B cell (primary cell): ENCODE measurements at regions not wholly inside any gene's neighbourhood (a gene's known extent, or its start where the extent isn't known, plus 50 kb on each side); places are given as distances from the start of the nearest gene placed in this dataset.

Experiments used
- ATAC-seq: fragments of 200-7000 bp; cut with Tn5 transposase; one replicate; pipeline ENCODE4 v1.10.0; 2021; ENCODE audit warnings: low read depth, mild to moderate bottlenecking, moderate number of reproducible peaks, moderate library complexity
- CTCF ChIA-PET: fragments of 350-600 bp; sonication (Branson Sonifier 250); formaldehyde crosslinking; loops from one replicate; lab custom pipeline; 2021; ENCODE audit warnings: antibody characterized with exemption, inconsistent platforms; lab: Charles Lee
- POLR2A ChIA-PET: fragments of 350-600 bp; sonication (Branson Sonifier 250); formaldehyde crosslinking; loops from one replicate; lab custom pipeline; 2021; ENCODE audit warnings: antibody characterized with exemption; lab: Charles Lee
- DNase-seq: peaks from one replicate; pipeline ENCODE4 v3.0.0; 2013
- H2AFZ ChIP-seq: 2 replicates; pipeline ENCODE4 v1.6.1; 2012; ENCODE audit warnings: mild to moderate bottlenecking, low read depth, low read length; ENCODE audit not compliant: insufficient read depth, poor library complexity, severe bottlenecking
- H3K27ac ChIP-seq, 2 donors: 1 replicate in 1 of 2; 2 replicates in 1 of 2; pipeline ENCODE4 v1.5.1; 2012 to 2013; ENCODE audit warnings: low read length in 2 of 2, mild to moderate bottlenecking in 2 of 2, moderate library complexity in 1 of 2
- H3K27me3 ChIP-seq, 4 experiments: fragments of 200-600 bp in 1 of 4; sonication (generic) in 1 of 4; replicated peaks in 1 of 4; 1 replicate in 2 of 4; 2 replicates in 2 of 4; pipeline versions ENCODE4 v1.6.1 to v1.7.0; 2013 to 2016; ENCODE audit warnings: low read length in 3 of 4, mild to moderate bottlenecking in 2 of 4, mixed read lengths in 1 of 4, moderate library complexity in 1 of 4; ENCODE audit not compliant: insufficient read depth in 4 of 4, control insufficient read depth in 3 of 4; ENCODE audit errors: control extremely low read depth in 1 of 4
- H3K36me3 ChIP-seq, 2 experiments: replicated peaks in 1 of 2; 1 replicate in 1 of 2; 2 replicates in 1 of 2; pipeline versions ENCODE4 v1.6.1 to v1.7.1; 2013; ENCODE audit warnings: low read length in 1 of 2; ENCODE audit not compliant: insufficient read depth in 2 of 2, control insufficient read depth in 1 of 2; ENCODE audit errors: control extremely low read depth in 1 of 2, extremely low read depth in 1 of 2
- H3K4me1 ChIP-seq, 2 donors: fragments of 200-600 bp in 1 of 2; sonication (generic) in 1 of 2; 1 replicate in 1 of 2; 2 replicates in 1 of 2; pipeline versions ENCODE4 v1.5.1 to v1.6.1; 2013 to 2017; ENCODE audit warnings: low read length in 2 of 2; ENCODE audit not compliant: control insufficient read depth in 2 of 2, insufficient read depth in 2 of 2
- H3K4me2 ChIP-seq: replicated peaks from 2 replicates; pipeline ENCODE3; 2012; ENCODE audit warnings: mild to moderate bottlenecking, low read depth, low read length; ENCODE audit not compliant: poor library complexity, severe bottlenecking
- H3K4me3 ChIP-seq, 5 experiments: fragments of 200-600 bp in 1 of 5; sonication (generic) in 1 of 5; 1 replicate in 3 of 5; 2 replicates in 2 of 5; pipeline versions ENCODE4 v1.5.1 to v1.7.0; 2011 to 2016; ENCODE audit warnings: low read length in 4 of 5, mild to moderate bottlenecking in 4 of 5, low read depth in 2 of 5, control low read depth in 1 of 5, moderate library complexity in 1 of 5; ENCODE audit not compliant: insufficient read depth in 1 of 5; ENCODE audit errors: control extremely low read depth in 1 of 5, extremely low read depth in 1 of 5
- H3K79me2 ChIP-seq: fragments of 200-600 bp; sonication (generic); one replicate; pipeline ENCODE4 v1.6.0; 2016; ENCODE audit warnings: low read length; ENCODE audit not compliant: control insufficient read depth, insufficient read depth
- H3K9ac ChIP-seq: fragments of 200-600 bp; sonication (generic); 2 replicates; pipeline ENCODE4 v1.6.1; 2017; ENCODE audit warnings: mild to moderate bottlenecking, low read length, moderate library complexity
- H3K9me3 ChIP-seq, 3 donors: one replicate each; pipeline versions ENCODE4 v1.6.1 to v1.7.1; 2013; ENCODE audit warnings: low read length in 2 of 3; ENCODE audit not compliant: control insufficient read depth in 2 of 3, insufficient read depth in 1 of 3; ENCODE audit errors: control extremely low read depth in 1 of 3
- H4K20me1 ChIP-seq: 2 replicates; pipeline ENCODE4 v1.6.0; 2012; ENCODE audit warnings: mild to moderate bottlenecking, low read length; ENCODE audit not compliant: insufficient read depth, control insufficient read depth, poor library complexity, severe bottlenecking
- H3K27ac Mint-ChIP-seq: one replicate; pipeline ENCODE4 v1.8.0; 2021; ENCODE audit warnings: mixed read lengths
- H3K27me3 Mint-ChIP-seq: one replicate; pipeline ENCODE4 v1.8.0; 2021; ENCODE audit warnings: mixed read lengths
- H3K4me1 Mint-ChIP-seq: one replicate; pipeline ENCODE4 v1.8.0; 2021; ENCODE audit warnings: mixed read lengths
- H3K4me3 Mint-ChIP-seq: one replicate; pipeline ENCODE4 v1.8.0; 2021; ENCODE audit warnings: mixed read lengths
- H3K9me3 Mint-ChIP-seq: one replicate; pipeline ENCODE4 v1.8.0; 2022; ENCODE audit warnings: mixed read lengths; ENCODE audit not compliant: insufficient read depth
- CTCF ChIP-seq: fragments of 200-600 bp; IDR thresholded peaks from one replicate; pipeline ENCODE4 v1.8.0; 2022; ENCODE audit warnings: antibody characterized with exemption, mild to moderate bottlenecking
- EZH2 ChIP-seq: IDR thresholded peaks from 2 replicates; pipeline ENCODE4 v1.6.1; 2012; ENCODE audit warnings: borderline replicate concordance, low read depth, mild to moderate bottlenecking, moderate library complexity, low read length; ENCODE audit not compliant: insufficient read depth, poor library complexity, severe bottlenecking
- WGBS: methylation state at CpG from one replicate; pipeline ENCODE4 v1.1.5; 2013; ENCODE audit warnings: missing lambda C conversion rate; ENCODE audit not compliant: insufficient coverage; 5-methylcytosine and 5-hydroxymethylcytosine counted together
- intact Hi-C: fragments of 100-400 bp; cut with micrococcal nuclease; formaldehyde crosslinking; loops from one replicate; pipeline ENCODE4 v1.10.0; 2022

DNA sequence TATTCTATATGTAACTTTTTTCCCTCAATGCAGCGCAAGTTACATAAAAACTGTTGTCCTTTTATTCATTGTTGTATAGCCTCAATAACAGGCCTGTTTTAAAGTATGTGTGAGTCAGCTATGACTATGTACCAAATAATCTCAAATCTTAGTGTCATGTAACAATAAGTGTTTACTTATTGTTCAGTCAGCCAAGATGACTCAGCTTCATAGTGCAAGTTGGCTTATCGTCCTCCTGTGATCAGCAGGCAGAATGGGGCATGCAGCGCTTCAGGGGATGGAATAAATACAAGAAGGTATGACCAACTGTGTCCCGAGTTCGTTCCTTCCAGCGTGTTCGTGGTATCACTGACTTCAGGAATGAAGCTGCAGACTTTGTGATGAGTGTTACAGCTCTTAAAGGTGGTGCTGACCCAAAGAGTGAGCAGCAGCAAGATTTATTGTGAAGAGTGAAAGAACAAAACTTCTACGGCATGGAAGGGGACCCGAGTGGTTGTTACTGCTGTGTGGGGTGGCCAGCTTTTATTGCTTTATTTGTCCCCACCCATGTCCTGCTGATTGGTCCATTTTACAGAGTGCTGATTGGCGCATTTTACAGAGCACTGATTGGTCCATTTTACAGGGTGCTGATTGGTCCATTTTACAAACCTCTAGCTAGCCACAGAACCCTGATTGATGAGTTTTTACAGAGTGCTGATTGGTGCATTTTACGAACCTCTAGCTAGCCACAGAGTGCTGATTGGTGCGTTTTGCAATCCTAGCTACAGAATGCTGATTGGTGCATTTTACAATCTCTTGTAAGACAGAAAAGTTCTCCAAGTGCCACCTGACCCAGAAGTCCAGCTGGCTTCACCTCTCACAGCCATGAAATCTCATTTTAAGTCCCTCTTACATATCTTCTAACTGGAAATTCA lies 1016.0 kb downstream of the MCTP2 start:
- no peaks in the 10 kb centered on the region for H4K20me1 ChIP-seq
- H3K9me3 ChIP-seq: no peaks in the 10 kb centered on the region
- H3K79me2 ChIP-seq: no peaks in the 10 kb centered on the region
- H3K9me3 Mint-ChIP-seq: peaks cover 4% of the 10 kb centered on the region
- WGBS: 85% methylated on average over 11 of the region's 12 CpGs
- H3K4me1 Mint-ChIP-seq: no peaks in the 10 kb centered on the region
- H2AFZ ChIP-seq: no peak overlapping the region
- no peak overlapping the region for H3K9ac ChIP-seq
- no peaks in the 10 kb centered on the region for H3K36me3 ChIP-seq
- H3K27me3 Mint-ChIP-seq: no peaks in the 10 kb centered on the region
- no peak overlapping the region for H3K4me3 ChIP-seq
- ATAC-seq (no peak), DNase-seq (no peak)
- H3K4me1 ChIP-seq: no peaks in the 10 kb centered on the region
- intact Hi-C loops: no loop called here
- H3K27ac Mint-ChIP-seq: no peak overlapping the region
- H3K27me3 ChIP-seq: no peaks in the 10 kb centered on the region
- TF ChIP-seq EZH2 (no peak), CTCF (no peak)
- H3K4me3 Mint-ChIP-seq: no peak overlapping the region
- CTCF ChIA-PET: interaction anchor here (0.9 kb wide), 1 partner anchor 47 kb away, joined by 5 read pairs; no protein-coding TSS in a partner anchor
- no peak overlapping the region for H3K4me2 ChIP-seq
- POLR2A ChIA-PET: no interaction called here
- no peak overlapping the region for H3K27ac ChIP-seq

DNA sequence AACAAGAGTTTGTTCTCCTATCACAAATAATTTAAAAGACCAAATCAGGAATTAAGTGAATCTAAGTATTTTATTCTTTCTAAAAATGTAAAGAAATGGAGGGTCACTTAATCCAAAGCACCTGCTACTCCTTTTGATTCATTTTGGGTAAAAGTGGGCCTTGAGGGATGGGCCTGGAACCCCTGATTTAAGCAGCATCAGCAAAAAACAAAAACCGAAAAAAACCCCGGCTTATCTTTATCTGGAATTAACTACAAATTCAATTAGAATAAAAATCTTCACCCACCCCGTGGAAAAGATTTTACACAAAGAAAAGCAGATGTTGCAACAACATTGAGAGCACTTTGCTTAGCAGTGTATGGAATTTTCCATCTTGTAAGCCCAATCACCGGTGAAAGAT lies 1018.2 kb downstream of the MCTP2 start:
- no peak for DNase-seq
- Mint-ChIP-seq H3K4me3 (no peak overlapping the region), H3K27ac (no peak overlapping the region), H3K27me3 (no peaks in the 10 kb centered on the region), H3K9me3 (peaks cover 4% of the 10 kb centered on the region), H3K4me1 (no peaks in the 10 kb centered on the region)
- Histone ChIP-seq H3K4me1 (no peaks in the 10 kb centered on the region), H3K9ac (no peak overlapping the region), H3K36me3 (no peaks in the 10 kb centered on the region), H2AFZ (no peak overlapping the region), H4K20me1 (no peaks in the 10 kb centered on the region), H3K27ac (no peak overlapping the region), H3K4me2 (no peak overlapping the region), H3K27me3 (no peaks in the 10 kb centered on the region), H3K9me3 (no peaks in the 10 kb centered on the region), H3K4me3 (no peak overlapping the region), H3K79me2 (no peaks in the 10 kb centered on the region)
- intact Hi-C loops: no loop called here
- no peak for TF ChIP-seq EZH2
- POLR2A ChIA-PET: no interaction called here
- ATAC-seq: no peak
- CTCF ChIA-PET: interaction anchor here (1.2 kb wide), 1 partner anchor 10 kb away, joined by 3 read pairs; no protein-coding TSS in a partner anchor
- WGBS: no CpG with 5 or more reads among the region's 4 CpGs
